ENCODE measurements at regions not wholly inside any gene's neighbourhood (a gene's known extent, or its start where the extent isn't known, plus 50 kb on each side); places are given as distances from the start of the nearest gene placed in this dataset.

- ATAC-seq (ENCODE audit: low read depth) (no peak), DNase-seq (no peak)
- no peak overlapping the region for H3K27ac Mint-ChIP-seq
- intact Hi-C loops (cut with micrococcal nuclease): no loop called here
- no peaks in the 10 kb centered on the region for H3K36me3 Mint-ChIP-seq (ENCODE audit: low read depth)
- TF ChIP-seq, protein P1, sequence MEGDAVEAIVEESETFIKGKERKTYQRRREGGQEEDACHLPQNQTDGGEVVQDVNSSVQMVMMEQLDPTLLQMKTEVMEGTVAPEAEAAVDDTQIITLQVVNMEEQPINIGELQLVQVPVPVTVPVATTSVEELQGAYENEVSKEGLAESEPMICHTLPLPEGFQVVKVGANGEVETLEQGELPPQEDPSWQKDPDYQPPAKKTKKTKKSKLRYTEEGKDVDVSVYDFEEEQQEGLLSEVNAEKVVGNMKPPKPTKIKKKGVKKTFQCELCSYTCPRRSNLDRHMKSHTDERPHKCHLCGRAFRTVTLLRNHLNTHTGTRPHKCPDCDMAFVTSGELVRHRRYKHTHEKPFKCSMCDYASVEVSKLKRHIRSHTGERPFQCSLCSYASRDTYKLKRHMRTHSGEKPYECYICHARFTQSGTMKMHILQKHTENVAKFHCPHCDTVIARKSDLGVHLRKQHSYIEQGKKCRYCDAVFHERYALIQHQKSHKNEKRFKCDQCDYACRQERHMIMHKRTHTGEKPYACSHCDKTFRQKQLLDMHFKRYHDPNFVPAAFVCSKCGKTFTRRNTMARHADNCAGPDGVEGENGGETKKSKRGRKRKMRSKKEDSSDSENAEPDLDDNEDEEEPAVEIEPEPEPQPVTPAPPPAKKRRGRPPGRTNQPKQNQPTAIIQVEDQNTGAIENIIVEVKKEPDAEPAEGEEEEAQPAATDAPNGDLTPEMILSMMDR (IDR thresholded peaks at IDR 0.05): no peak
- peaks cover 3% of the 10 kb centered on the region for H3K9me3 Mint-ChIP-seq
- POLR2A ChIA-PET: no interaction called here
- no peak overlapping the region for H3K4me3 Mint-ChIP-seq
- H3K27me3 Mint-ChIP-seq: no peaks in the 10 kb centered on the region
- CTCF ChIA-PET: no interaction called here
- H3K4me1 Mint-ChIP-seq: peaks cover 5% of the 10 kb centered on the region
Observed at GRCh38 chr4:130419211-130419975, 1323.4 kb downstream of the C4orf33 start.

GRCh38 chr4:130422261-130422660 is 1326.3 kb downstream of the C4orf33 start:
- ChIA-PET POLR2A (no interaction called here), CTCF (no interaction called here)
- intact Hi-C loops (cut with micrococcal nuclease): no loop called here
- H3K4me3 Mint-ChIP-seq: no peak overlapping the region
- no peak for ATAC-seq (ENCODE audit: low read depth)
- H3K4me1 Mint-ChIP-seq: peaks cover 5% of the 10 kb centered on the region
- H3K27me3 Mint-ChIP-seq: no peaks in the 10 kb centered on the region
- no peak overlapping the region for H3K27ac Mint-ChIP-seq
- H3K9me3 Mint-ChIP-seq: peaks cover 3% of the 10 kb centered on the region
- no peaks in the 10 kb centered on the region for H3K36me3 Mint-ChIP-seq (ENCODE audit: low read depth)
- TF ChIP-seq, protein P1 (IDR thresholded peaks at IDR 0.05): no peak
- DNase-seq: no peak

DNA sequence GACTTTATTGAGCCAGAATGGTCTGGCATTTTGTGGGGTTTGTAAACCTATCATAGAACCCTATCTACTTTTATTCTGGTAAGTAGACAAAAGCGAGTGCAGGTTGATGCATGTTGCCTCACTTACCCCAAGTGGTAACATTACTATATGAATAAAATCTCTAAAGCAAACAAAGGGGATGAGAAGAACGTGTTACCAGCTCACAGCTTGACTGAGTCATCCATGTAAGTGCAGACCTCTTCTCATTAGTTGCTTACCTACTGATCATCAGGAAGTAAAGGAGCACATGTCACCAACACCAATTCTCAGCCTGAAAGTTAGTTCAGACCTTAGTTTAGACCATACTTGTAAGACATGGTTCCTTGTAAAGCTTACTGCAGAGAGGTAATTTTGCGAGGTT is 1328.3 kb downstream of the C4orf33 start:
- TF ChIP-seq, protein P1 (IDR thresholded peaks at IDR 0.05): no peak
- DNase-seq (no peak), ATAC-seq (ENCODE audit: low read depth) (no peak)
- H3K4me1 Mint-ChIP-seq: peaks cover 5% of the 10 kb centered on the region
- ChIA-PET POLR2A (no interaction called here), CTCF (no interaction called here)
- H3K9me3 Mint-ChIP-seq: peaks cover 3% of the 10 kb centered on the region
- H3K4me3 Mint-ChIP-seq: no peak overlapping the region
- H3K27me3 Mint-ChIP-seq: no peaks in the 10 kb centered on the region
- intact Hi-C loops (cut with micrococcal nuclease): no loop called here
- H3K36me3 Mint-ChIP-seq (ENCODE audit: low read depth): no peaks in the 10 kb centered on the region
- no peak overlapping the region for H3K27ac Mint-ChIP-seq

DNA sequence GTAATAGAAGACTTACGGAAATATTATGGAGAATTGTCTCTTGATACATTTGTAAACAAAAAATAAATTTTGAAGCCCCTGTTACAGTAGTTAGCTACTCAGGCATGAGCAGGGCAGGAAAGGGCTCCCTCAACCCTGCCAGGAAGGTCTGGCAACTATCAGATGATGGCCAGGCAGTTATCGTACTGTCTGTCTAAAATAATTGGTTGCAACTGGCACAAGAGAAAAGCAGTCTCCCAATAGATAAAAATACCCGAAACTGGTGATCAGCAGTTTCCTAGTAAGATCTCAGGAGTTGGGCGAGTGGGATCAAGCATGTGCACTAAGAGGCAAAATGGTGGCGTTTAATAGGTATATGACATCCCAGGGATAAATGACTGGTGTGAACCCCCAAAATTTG is 1336.3 kb downstream of the C4orf33 start:
- no peak for ATAC-seq (ENCODE audit: low read depth)
- no peak for DNase-seq
- POLR2A ChIA-PET: no interaction called here
- TF ChIP-seq, protein P1 (IDR thresholded peaks at IDR 0.05): no peak
- Mint-ChIP-seq H3K27ac (no peak overlapping the region), H3K9me3 (no peaks in the 10 kb centered on the region), H3K4me1 (no peaks in the 10 kb centered on the region), H3K36me3 (ENCODE audit: low read depth) (no peaks in the 10 kb centered on the region), H3K4me3 (no peak overlapping the region), H3K27me3 (no peaks in the 10 kb centered on the region)
- intact Hi-C loops (cut with micrococcal nuclease): no loop called here
- CTCF ChIA-PET: no interaction called here

GRCh38 chr4:130449741-130450140 is 1353.8 kb downstream of the C4orf33 start:
- DNase-seq (no peak), ATAC-seq (ENCODE audit: low read depth) (no peak)
- H3K4me3 Mint-ChIP-seq: no peak overlapping the region
- CTCF ChIA-PET: no interaction called here
- no peaks in the 10 kb centered on the region for H3K27me3 Mint-ChIP-seq
- POLR2A ChIA-PET: no interaction called here
- no peaks in the 10 kb centered on the region for H3K36me3 Mint-ChIP-seq (ENCODE audit: low read depth)
- intact Hi-C loops (cut with micrococcal nuclease): no loop called here
- no peaks in the 10 kb centered on the region for H3K4me1 Mint-ChIP-seq
- no peak overlapping the region for H3K27ac Mint-ChIP-seq
- TF ChIP-seq, protein P1 (IDR thresholded peaks at IDR 0.05): no peak
- H3K9me3 Mint-ChIP-seq: peaks cover 10% of the 10 kb centered on the region

Measured in activated B cell treated with CpG ODN at 0.5 μM for 24 hours (primary cell).